ENCODE measurements at regions not wholly inside any gene's neighbourhood (a gene's known extent, or its start where the extent isn't known, plus 50 kb on each side); places are given as distances from the start of the nearest gene placed in this dataset.

DNA sequence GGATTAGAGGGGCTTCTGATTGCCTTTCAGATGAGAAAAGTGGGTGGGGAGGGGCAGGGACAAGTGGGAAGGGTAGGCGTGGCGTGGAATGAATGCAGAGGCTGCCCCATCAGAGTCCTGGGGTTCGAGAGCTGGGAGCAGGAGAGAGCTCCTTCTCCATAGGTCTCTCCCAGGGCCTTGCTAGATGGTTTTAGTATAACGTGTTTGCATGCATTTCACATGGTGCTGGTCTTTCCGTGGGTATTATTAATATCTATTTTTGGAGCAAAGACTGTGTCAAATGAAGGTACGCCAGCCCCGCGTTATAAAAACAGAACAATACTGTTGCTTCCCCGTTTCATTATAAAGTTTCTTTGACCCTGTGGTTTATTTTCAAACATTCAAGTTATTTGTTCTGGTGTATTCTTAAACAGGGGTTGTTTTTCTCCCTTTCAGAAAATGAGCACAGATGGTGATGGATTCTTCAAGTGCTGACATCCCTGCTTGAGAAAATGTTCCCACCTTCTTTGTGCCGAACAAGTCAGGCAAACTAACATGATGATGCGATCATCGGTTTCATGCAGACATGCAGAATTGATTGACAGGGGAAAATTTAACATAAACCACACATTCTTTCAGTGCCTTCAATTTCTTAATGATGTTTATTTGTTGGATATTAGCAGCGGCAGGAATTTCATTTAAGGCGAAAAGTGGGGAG, 62.1 kb upstream of the ZNF536 start:
- TF ChIP-seq SP1 (IDR thresholded peaks at IDR 0.05; ENCODE audit: low read depth, low read length) = no peak
- TF ChIP-seq JUN (IDR thresholded peaks at IDR 0.05; ENCODE audit: low read depth, low read length) = no peak
- no peak for TF ChIP-seq TEAD4 (IDR thresholded peaks at IDR 0.05; ENCODE audit: low read depth, low read length)
- TF ChIP-seq CEBPB (IDR thresholded peaks at IDR 0.05; ENCODE audit: low read depth, low read length) = no peak
- TF ChIP-seq, protein P1, sequence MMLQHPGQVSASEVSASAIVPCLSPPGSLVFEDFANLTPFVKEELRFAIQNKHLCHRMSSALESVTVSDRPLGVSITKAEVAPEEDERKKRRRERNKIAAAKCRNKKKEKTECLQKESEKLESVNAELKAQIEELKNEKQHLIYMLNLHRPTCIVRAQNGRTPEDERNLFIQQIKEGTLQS (IDR thresholded peaks at IDR 0.05; ENCODE audit: insufficient read depth, low read depth, low read length) = no peak
- TF ChIP-seq POLR2AphosphoS5 (IDR thresholded peaks at IDR 0.05; ENCODE audit: low read depth, low read length) = no peak
- no peak for TF ChIP-seq EZH2 (IDR thresholded peaks at IDR 0.05; ENCODE audit: low read depth, low read length, severe bottlenecking)
- TF ChIP-seq YY1 (IDR thresholded peaks at IDR 0.05; ENCODE audit: low read depth, low read length) = no peak
- TF ChIP-seq POLR2A (IDR thresholded peaks at IDR 0.05; ENCODE audit: control extremely low read depth in 1 of 2, low read depth in 2 of 2, low read length in 2 of 2) = no peak
- TF ChIP-seq NRF1 (IDR thresholded peaks at IDR 0.05; ENCODE audit: low read depth, low read length) = no peak
- TF ChIP-seq, protein P2, sequence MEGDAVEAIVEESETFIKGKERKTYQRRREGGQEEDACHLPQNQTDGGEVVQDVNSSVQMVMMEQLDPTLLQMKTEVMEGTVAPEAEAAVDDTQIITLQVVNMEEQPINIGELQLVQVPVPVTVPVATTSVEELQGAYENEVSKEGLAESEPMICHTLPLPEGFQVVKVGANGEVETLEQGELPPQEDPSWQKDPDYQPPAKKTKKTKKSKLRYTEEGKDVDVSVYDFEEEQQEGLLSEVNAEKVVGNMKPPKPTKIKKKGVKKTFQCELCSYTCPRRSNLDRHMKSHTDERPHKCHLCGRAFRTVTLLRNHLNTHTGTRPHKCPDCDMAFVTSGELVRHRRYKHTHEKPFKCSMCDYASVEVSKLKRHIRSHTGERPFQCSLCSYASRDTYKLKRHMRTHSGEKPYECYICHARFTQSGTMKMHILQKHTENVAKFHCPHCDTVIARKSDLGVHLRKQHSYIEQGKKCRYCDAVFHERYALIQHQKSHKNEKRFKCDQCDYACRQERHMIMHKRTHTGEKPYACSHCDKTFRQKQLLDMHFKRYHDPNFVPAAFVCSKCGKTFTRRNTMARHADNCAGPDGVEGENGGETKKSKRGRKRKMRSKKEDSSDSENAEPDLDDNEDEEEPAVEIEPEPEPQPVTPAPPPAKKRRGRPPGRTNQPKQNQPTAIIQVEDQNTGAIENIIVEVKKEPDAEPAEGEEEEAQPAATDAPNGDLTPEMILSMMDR (IDR thresholded peaks at IDR 0.05; ENCODE audit: control extremely low read depth in 1 of 3, insufficient read depth in 1 of 3, low read depth in 1 of 3, low read length in 3 of 3) = no peak
- no peak for TF ChIP-seq SIN3A (conservative IDR thresholded peaks at IDR 0.05 in 1 of 2, IDR thresholded peaks at IDR 0.05 in 1 of 2; ENCODE audit: low read depth in 1 of 2, low read length in 2 of 2)
- no peak for TF ChIP-seq EP300 (IDR thresholded peaks at IDR 0.05; ENCODE audit: borderline replicate concordance in 1 of 2, low read depth in 2 of 2, low read length in 2 of 2)
- TF ChIP-seq TBP (IDR thresholded peaks at IDR 0.05; ENCODE audit: low read depth, low read length) = no peak

Data from H1 (cell line).